ENCODE measurements at regions not wholly inside any gene's neighbourhood (a gene's known extent, or its start where the extent isn't known, plus 50 kb on each side); places are given as distances from the start of the nearest gene placed in this dataset.

GRCh38 chr5:145204743-145205142 is 630.4 kb downstream of the PRELID2 start:
- intact Hi-C loops (cut with DNase I), result no loop called here
- no peaks in the 10 kb centered on the region for H3K36me3 ChIP-seq
- TF ChIP-seq CTCF (IDR thresholded peaks at IDR 0.05), result no peak
- DNase-seq, result no peak
- no peak overlapping the region for H3K4me3 ChIP-seq
- no peaks in the 10 kb centered on the region for H3K4me1 ChIP-seq
- H3K27ac ChIP-seq, result no peak overlapping the region
- H3K27me3 ChIP-seq, result no peaks in the 10 kb centered on the region
- no peaks in the 10 kb centered on the region for H3K9me3 ChIP-seq
- ATAC-seq, result no peak

- H3K4me1 ChIP-seq, result no peaks in the 10 kb centered on the region
- H3K27ac ChIP-seq, result no peak overlapping the region
- TF ChIP-seq CTCF (IDR thresholded peaks at IDR 0.05), result no peak
- no peak overlapping the region for H3K4me3 ChIP-seq
- no peaks in the 10 kb centered on the region for H3K27me3 ChIP-seq
- DNase-seq, result no peak
- intact Hi-C loops (cut with DNase I), result no loop called here
- H3K36me3 ChIP-seq, result no peaks in the 10 kb centered on the region
- H3K9me3 ChIP-seq, result no peaks in the 10 kb centered on the region
- ATAC-seq, result no peak
Observed at GRCh38 chr5:145203193-145203592, 631.9 kb downstream of the PRELID2 start.

GRCh38 chr5:145198525-145199260 is 636.4 kb downstream of the PRELID2 start:
- H3K27ac ChIP-seq, result no peak overlapping the region
- DNase-seq (no peak), ATAC-seq (no peak)
- TF ChIP-seq CTCF (IDR thresholded peaks at IDR 0.05), result no peak
- no peaks in the 10 kb centered on the region for H3K27me3 ChIP-seq
- H3K4me1 ChIP-seq, result no peaks in the 10 kb centered on the region
- intact Hi-C loops (cut with DNase I), result no loop called here
- H3K9me3 ChIP-seq, result no peaks in the 10 kb centered on the region
- no peaks in the 10 kb centered on the region for H3K36me3 ChIP-seq
- no peak overlapping the region for H3K4me3 ChIP-seq

GRCh38 chr5:145189746-145190145 is 645.4 kb downstream of the PRELID2 start:
- intact Hi-C loops (cut with DNase I), result no loop called here
- TF ChIP-seq CTCF (IDR thresholded peaks at IDR 0.05), result no peak
- Histone ChIP-seq H3K4me1 (no peaks in the 10 kb centered on the region), H3K4me3 (no peak overlapping the region), H3K27me3 (no peaks in the 10 kb centered on the region), H3K27ac (no peak overlapping the region), H3K9me3 (no peaks in the 10 kb centered on the region), H3K36me3 (no peaks in the 10 kb centered on the region)
- no peak for ATAC-seq
- DNase-seq, result no peak

- intact Hi-C loops (cut with DNase I), result no loop called here
- Histone ChIP-seq H3K36me3 (no peaks in the 10 kb centered on the region), H3K27me3 (no peaks in the 10 kb centered on the region), H3K4me1 (no peaks in the 10 kb centered on the region), H3K27ac (no peak overlapping the region), H3K4me3 (no peak overlapping the region), H3K9me3 (no peaks in the 10 kb centered on the region)
- TF ChIP-seq CTCF (IDR thresholded peaks at IDR 0.05), result no peak
- ATAC-seq (no peak), DNase-seq (no peak)
Observed at GRCh38 chr5:145180371-145180770, 654.8 kb downstream of the PRELID2 start.

Data from left lung (tissue), 4 donors.